ENCODE measurements at regions not wholly inside any gene's neighbourhood (a gene's known extent, or its start where the extent isn't known, plus 50 kb on each side); places are given as distances from the start of the nearest gene placed in this dataset.

DNA sequence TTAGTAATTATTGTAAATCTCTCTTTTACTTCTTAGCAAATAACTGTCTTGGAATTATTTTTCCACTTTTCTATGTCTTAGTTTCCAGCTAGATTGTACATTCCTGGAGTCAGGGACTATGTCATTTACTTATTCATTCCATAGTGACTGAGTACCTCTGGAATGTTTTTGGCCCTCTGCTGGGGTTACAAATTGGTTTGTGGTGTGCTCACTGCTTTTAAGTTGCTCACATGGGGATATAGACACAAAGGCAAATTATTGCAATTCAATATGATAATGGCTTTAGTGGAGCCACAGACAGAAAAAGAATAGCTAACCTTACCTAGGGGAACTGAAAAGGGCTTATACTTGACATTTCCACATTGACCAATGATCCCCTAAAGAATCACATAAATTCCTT, 63.7 kb upstream of the PDGFRA start:
- POLR2A ChIA-PET, result no interaction called here
- Mint-ChIP-seq H3K27ac (no peak overlapping the region), H3K9me3 (peaks cover 3% of the 10 kb centered on the region), H3K4me3 (no peak overlapping the region), H3K36me3 (ENCODE audit: low read depth) (no peaks in the 10 kb centered on the region), H3K4me1 (no peaks in the 10 kb centered on the region), H3K27me3 (peaks cover 4% of the 10 kb centered on the region)
- intact Hi-C loops (cut with micrococcal nuclease), result no loop called here
- CTCF ChIA-PET, result no interaction called here
- TF ChIP-seq, protein P1, sequence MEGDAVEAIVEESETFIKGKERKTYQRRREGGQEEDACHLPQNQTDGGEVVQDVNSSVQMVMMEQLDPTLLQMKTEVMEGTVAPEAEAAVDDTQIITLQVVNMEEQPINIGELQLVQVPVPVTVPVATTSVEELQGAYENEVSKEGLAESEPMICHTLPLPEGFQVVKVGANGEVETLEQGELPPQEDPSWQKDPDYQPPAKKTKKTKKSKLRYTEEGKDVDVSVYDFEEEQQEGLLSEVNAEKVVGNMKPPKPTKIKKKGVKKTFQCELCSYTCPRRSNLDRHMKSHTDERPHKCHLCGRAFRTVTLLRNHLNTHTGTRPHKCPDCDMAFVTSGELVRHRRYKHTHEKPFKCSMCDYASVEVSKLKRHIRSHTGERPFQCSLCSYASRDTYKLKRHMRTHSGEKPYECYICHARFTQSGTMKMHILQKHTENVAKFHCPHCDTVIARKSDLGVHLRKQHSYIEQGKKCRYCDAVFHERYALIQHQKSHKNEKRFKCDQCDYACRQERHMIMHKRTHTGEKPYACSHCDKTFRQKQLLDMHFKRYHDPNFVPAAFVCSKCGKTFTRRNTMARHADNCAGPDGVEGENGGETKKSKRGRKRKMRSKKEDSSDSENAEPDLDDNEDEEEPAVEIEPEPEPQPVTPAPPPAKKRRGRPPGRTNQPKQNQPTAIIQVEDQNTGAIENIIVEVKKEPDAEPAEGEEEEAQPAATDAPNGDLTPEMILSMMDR (IDR thresholded peaks at IDR 0.05), result no peak
- ATAC-seq (ENCODE audit: low read depth) (no peak), DNase-seq (no peak)

DNA sequence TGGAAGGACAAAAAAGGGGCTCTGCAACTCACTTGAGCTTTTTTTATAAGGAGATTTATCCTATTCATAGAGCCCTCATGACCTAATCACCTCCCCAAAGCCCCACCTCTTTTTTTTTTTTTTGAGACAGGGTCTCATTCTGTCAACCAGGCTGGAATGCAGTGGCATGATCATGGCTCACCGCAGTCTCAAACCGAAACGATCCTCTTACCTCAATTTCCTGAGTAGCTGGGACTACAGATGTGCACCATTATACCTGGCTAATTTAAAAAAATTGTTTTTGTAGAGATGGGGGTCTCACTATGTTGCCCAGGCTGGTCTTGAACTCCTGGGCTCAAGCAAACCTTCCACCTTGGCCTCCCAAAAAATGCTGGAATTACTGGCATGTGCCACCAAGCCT, 61.6 kb upstream of the PDGFRA start:
- peaks cover 4% of the 10 kb centered on the region for H3K4me1 Mint-ChIP-seq
- H3K36me3 Mint-ChIP-seq (ENCODE audit: low read depth), result no peaks in the 10 kb centered on the region
- H3K27ac Mint-ChIP-seq, result no peak overlapping the region
- no peak overlapping the region for H3K4me3 Mint-ChIP-seq
- no peak for DNase-seq
- POLR2A ChIA-PET, result no interaction called here
- intact Hi-C loops (cut with micrococcal nuclease), result no loop called here
- TF ChIP-seq, protein P1 (IDR thresholded peaks at IDR 0.05), result no peak
- no peaks in the 10 kb centered on the region for H3K9me3 Mint-ChIP-seq
- ATAC-seq (ENCODE audit: low read depth), result no peak
- H3K27me3 Mint-ChIP-seq, result peaks cover 4% of the 10 kb centered on the region
- CTCF ChIA-PET, result no interaction called here

DNA sequence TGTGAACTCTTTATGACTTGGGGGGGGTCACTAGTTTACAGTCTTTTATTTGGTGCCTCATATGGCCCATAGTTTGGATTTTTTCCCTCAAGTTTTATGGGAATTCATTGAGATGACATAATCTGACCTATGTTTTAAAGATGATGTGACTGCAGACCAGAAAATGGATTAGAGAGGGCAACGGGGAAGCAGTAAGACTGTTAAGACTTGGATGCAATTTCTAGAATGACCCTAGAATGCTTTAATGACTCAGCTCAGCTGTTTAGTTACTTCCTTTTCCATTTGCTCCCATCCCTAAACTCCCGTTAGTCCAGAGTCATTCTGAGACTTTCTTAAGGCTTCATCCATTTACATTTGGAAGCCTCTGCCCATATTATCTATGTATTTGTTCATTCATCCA, 59.9 kb upstream of the PDGFRA start:
- H3K27ac Mint-ChIP-seq, result no peak overlapping the region
- no peak overlapping the region for H3K4me3 Mint-ChIP-seq
- H3K27me3 Mint-ChIP-seq, result peaks cover 4% of the 10 kb centered on the region
- peaks cover 4% of the 10 kb centered on the region for H3K4me1 Mint-ChIP-seq
- no peaks in the 10 kb centered on the region for H3K36me3 Mint-ChIP-seq (ENCODE audit: low read depth)
- intact Hi-C loops (cut with micrococcal nuclease), result no loop called here
- DNase-seq, result no peak
- H3K9me3 Mint-ChIP-seq, result no peaks in the 10 kb centered on the region
- TF ChIP-seq, protein P1 (IDR thresholded peaks at IDR 0.05), result no peak
- POLR2A ChIA-PET, result interaction anchor here (0.7 kb wide), 1 partner anchor 56 kb away, joined by 3 read pairs; no protein-coding TSS in a partner anchor
- CTCF ChIA-PET, result no interaction called here
- ATAC-seq (ENCODE audit: low read depth), result no peak

DNA sequence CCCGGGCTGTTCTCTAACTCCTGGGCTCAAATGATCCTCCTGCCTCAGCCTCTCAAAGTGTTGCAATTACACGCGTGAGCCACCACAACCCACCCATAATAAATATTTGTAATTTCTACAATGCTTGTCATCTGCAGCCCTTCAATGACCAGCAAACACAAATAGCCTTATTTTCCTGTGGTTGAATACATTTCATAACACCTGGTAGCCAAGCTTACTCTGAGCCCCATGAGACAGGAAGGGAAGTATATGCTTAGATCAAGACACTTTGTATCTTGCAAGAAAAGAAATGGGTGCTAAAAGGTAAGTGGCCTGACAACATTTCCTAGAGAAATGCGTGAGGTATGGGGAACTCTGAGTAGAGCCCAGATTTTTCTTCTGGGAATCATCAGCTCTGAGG, 56.9 kb upstream of the PDGFRA start:
- H3K27ac Mint-ChIP-seq, result no peak overlapping the region
- TF ChIP-seq, protein P1 (IDR thresholded peaks at IDR 0.05), result no peak
- intact Hi-C loops (cut with micrococcal nuclease), result no loop called here
- H3K4me1 Mint-ChIP-seq, result peaks cover 4% of the 10 kb centered on the region
- ATAC-seq (ENCODE audit: low read depth) (no peak), DNase-seq (no peak)
- ChIA-PET POLR2A (no interaction called here), CTCF (no interaction called here)
- H3K36me3 Mint-ChIP-seq (ENCODE audit: low read depth), result no peaks in the 10 kb centered on the region
- H3K4me3 Mint-ChIP-seq, result no peak overlapping the region
- H3K9me3 Mint-ChIP-seq, result no peaks in the 10 kb centered on the region
- peaks cover 2% of the 10 kb centered on the region for H3K27me3 Mint-ChIP-seq

DNA sequence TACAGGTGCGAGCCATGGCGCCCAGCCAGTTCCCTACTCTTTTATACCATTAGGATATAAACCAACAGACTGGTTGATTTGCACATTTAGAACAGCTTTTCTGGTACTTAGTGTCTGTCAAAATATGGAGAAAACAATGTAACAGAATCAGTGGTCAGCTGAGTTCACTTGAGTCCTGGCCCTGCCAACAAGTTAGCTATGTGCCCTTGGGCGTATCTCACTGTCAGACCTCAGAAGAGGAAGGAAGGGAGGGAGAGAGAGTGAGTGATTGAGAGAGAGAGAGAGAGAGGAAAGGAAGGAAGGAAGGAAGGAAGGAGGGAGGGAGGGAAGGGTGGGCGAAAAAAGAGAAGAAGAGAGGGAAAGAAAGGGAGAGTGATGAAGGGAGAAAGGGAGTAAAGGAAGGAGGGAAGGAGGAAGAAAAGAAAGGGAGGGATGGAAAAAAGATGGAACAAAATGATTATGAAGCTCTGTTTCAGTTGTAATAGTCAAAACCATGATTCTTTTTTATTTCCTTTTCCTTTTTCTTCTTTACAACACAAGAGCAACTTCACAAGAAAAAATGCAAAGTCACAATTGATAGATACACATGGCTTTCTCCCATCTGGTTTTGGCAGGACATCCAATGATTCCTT, 55.7 kb upstream of the PDGFRA start:
- ATAC-seq (ENCODE audit: low read depth) (no peak), DNase-seq (no peak)
- H3K4me3 Mint-ChIP-seq, result no peak overlapping the region
- peaks cover 2% of the 10 kb centered on the region for H3K27me3 Mint-ChIP-seq
- CTCF ChIA-PET, result no interaction called here
- no peaks in the 10 kb centered on the region for H3K36me3 Mint-ChIP-seq (ENCODE audit: low read depth)
- no peaks in the 10 kb centered on the region for H3K9me3 Mint-ChIP-seq
- peaks cover 4% of the 10 kb centered on the region for H3K4me1 Mint-ChIP-seq
- POLR2A ChIA-PET, result no interaction called here
- intact Hi-C loops (cut with micrococcal nuclease), result no loop called here
- no peak overlapping the region for H3K27ac Mint-ChIP-seq
- TF ChIP-seq, protein P1 (IDR thresholded peaks at IDR 0.05), result no peak

Data from activated B cell treated with CpG ODN at 0.5 μM for 24 hours (primary cell).